CD14-positive monocyte (primary cell): ENCODE measurements at regions not wholly inside any gene's neighbourhood (a gene's known extent, or its start where the extent isn't known, plus 50 kb on each side); places are given as distances from the start of the nearest gene placed in this dataset.
A peak's percentile ranks its signal among the peaks of the same experiment; 100 is the strongest.

Experiments used
- DNase-seq, 3 donors: peaks; one replicate each; pipeline ENCODE4 v3.0.0-alpha.2; 2011 to 2022
- H2AFZ ChIP-seq: 2 replicates; pipeline ENCODE4 v1.6.0; 2012; ENCODE audit warnings: mild to moderate bottlenecking, low read depth, low read length, inconsistent platforms; ENCODE audit not compliant: insufficient read depth, poor library complexity, severe bottlenecking
- H3K27ac ChIP-seq, 2 donors: 1 replicate in 1 of 2; 2 replicates in 1 of 2; pipeline ENCODE4 v1.5.1; 2012 to 2013; ENCODE audit warnings: low read length in 2 of 2, control low read depth in 1 of 2, inconsistent platforms in 1 of 2, low read depth in 1 of 2, mild to moderate bottlenecking in 1 of 2
- H3K27me3 ChIP-seq, 2 donors: one replicate each; pipeline versions ENCODE4 v1.6.0 to v1.6.1; 2011 to 2013; ENCODE audit warnings: low read length in 2 of 2; ENCODE audit not compliant: control insufficient read depth in 2 of 2, insufficient read depth in 2 of 2
- H3K36me3 ChIP-seq, 2 donors: replicated peaks in 1 of 2; 1 replicate in 1 of 2; 2 replicates in 1 of 2; pipeline versions ENCODE4 v1.5.1 to v1.6.1; 2012 to 2013; ENCODE audit warnings: low read length in 2 of 2, control low read depth in 1 of 2, inconsistent platforms in 1 of 2, mild to moderate bottlenecking in 1 of 2; ENCODE audit not compliant: insufficient read depth in 2 of 2, control insufficient read depth in 1 of 2
- H3K4me1 ChIP-seq, 2 donors: 1 replicate in 1 of 2; 2 replicates in 1 of 2; pipeline versions ENCODE4 v1.5.1 to v1.6.1; 2012 to 2013; ENCODE audit warnings: low read length in 2 of 2, control low read depth in 1 of 2, inconsistent platforms in 1 of 2, mild to moderate bottlenecking in 1 of 2, moderate library complexity in 1 of 2; ENCODE audit not compliant: insufficient read depth in 2 of 2, control insufficient read depth in 1 of 2
- H3K4me2 ChIP-seq: replicated peaks from 2 replicates; pipeline ENCODE3; 2012; ENCODE audit warnings: low read length, moderate library complexity, mild to moderate bottlenecking; ENCODE audit not compliant: poor library complexity, severe bottlenecking; ENCODE audit errors: extremely low read depth
- H3K4me3 ChIP-seq, 3 experiments: fragments of 200-600 bp in 1 of 3; sonication (generic) in 1 of 3; replicated peaks in 1 of 3; 1 replicate in 2 of 3; 2 replicates in 1 of 3; pipeline ENCODE4 v1.5.1; 2011 to 2013; ENCODE audit warnings: low read length in 3 of 3, mild to moderate bottlenecking in 3 of 3, control low read depth in 2 of 3, low read depth in 2 of 3, inconsistent platforms in 1 of 3, moderate library complexity in 1 of 3
- H3K79me2 ChIP-seq: 2 replicates; pipeline ENCODE4 v1.6.0; 2012; ENCODE audit warnings: mild to moderate bottlenecking, control low read depth, inconsistent platforms, low read length, moderate library complexity; ENCODE audit not compliant: insufficient read depth
- H3K9ac ChIP-seq: 2 replicates; pipeline ENCODE4 v1.6.0; 2017; ENCODE audit warnings: low read length, mild to moderate bottlenecking; ENCODE audit not compliant: insufficient read depth, poor library complexity, severe bottlenecking
- H3K9me3 ChIP-seq, 2 donors: replicated peaks in 1 of 2; 1 replicate in 1 of 2; 2 replicates in 1 of 2; pipeline versions ENCODE4 v1.5.1 to v1.6.1; 2012 to 2013; ENCODE audit warnings: low read length in 2 of 2, control low read depth in 1 of 2; ENCODE audit not compliant: control insufficient read depth in 1 of 2, insufficient read depth in 1 of 2
- H4K20me1 ChIP-seq: 2 replicates; pipeline ENCODE4 v1.6.0; 2012; ENCODE audit warnings: mild to moderate bottlenecking, low read length, control low read depth, moderate library complexity; ENCODE audit not compliant: insufficient read depth
- H3K27ac Mint-ChIP-seq, 7 donors: one replicate each; pipeline ENCODE4 v1.8.0; 2020; ENCODE audit warnings: mild to moderate bottlenecking in 7 of 7, mixed read lengths in 7 of 7, moderate library complexity in 6 of 7, inconsistent platforms in 2 of 7
- H3K27me3 Mint-ChIP-seq, 3 donors: one replicate each; pipeline ENCODE4 v1.8.0; 2021 to 2022; ENCODE audit warnings: low read depth in 3 of 3, mild to moderate bottlenecking in 3 of 3, mixed read lengths in 3 of 3, moderate library complexity in 3 of 3, inconsistent platforms in 1 of 3
- H3K36me3 Mint-ChIP-seq, 2 donors: one replicate each; pipeline ENCODE4 v1.8.0; 2020; ENCODE audit warnings: mixed read lengths in 2 of 2, inconsistent platforms in 1 of 2, mild to moderate bottlenecking in 1 of 2
- H3K4me1 Mint-ChIP-seq: one replicate; pipeline ENCODE4 v1.8.0; 2020; ENCODE audit warnings: mild to moderate bottlenecking, mixed read lengths
- H3K4me3 Mint-ChIP-seq, 2 donors: one replicate each; pipeline ENCODE4 v1.8.0; 2020; ENCODE audit warnings: mild to moderate bottlenecking in 2 of 2, mixed read lengths in 2 of 2, moderate library complexity in 1 of 2
- H3K9me3 Mint-ChIP-seq, 7 donors: one replicate each; pipeline ENCODE4 v1.8.0; 2020 to 2022; ENCODE audit warnings: mixed read lengths in 7 of 7, mild to moderate bottlenecking in 6 of 7, moderate library complexity in 6 of 7, inconsistent platforms in 2 of 7
- WGBS: methylation state at CpG from one replicate; pipeline ENCODE4 v1.1.5; 2013; ENCODE audit warnings: missing lambda C conversion rate; ENCODE audit not compliant: insufficient coverage; 5-methylcytosine and 5-hydroxymethylcytosine counted together
- intact Hi-C, 2 donors: fragments of 100-400 bp; cut with micrococcal nuclease; formaldehyde crosslinking; loops; one replicate each; pipeline versions ENCODE4 v1.15.0 to v1.15.1; 2023
- TF ChIP-seq, protein P1 (sequence below): fragments of 200-600 bp; IDR thresholded peaks from one replicate; pipeline ENCODE4 v1.8.0; 2022; ENCODE audit warnings: antibody characterized with exemption, mild to moderate bottlenecking

- no peaks in the 10 kb centered on the region for H3K36me3 ChIP-seq
- 79% methylated on average over 6 of the region's 6 CpGs for WGBS
- Mint-ChIP-seq H3K27me3 (peaks cover 0 to 5% (median 4%) of the 10 kb centered on the region in 3 donors), H3K9me3 (peaks cover 0 to 4% (median 0%) of the 10 kb centered on the region in 7 donors), H3K4me1 (peaks cover 21% of the 10 kb centered on the region), H3K27ac (peak overlapping the region in 1 of 7 donors; percentile 3), H3K4me3 (no peak overlapping the region), H3K36me3 (no peaks in the 10 kb centered on the region)
- no peak overlapping the region for H3K4me2 ChIP-seq
- DNase-seq: no peak
- H3K27ac ChIP-seq: no peak overlapping the region
- intact Hi-C loops: loop anchor here in 1 of 2 donors (10.0 kb wide), 1 partner anchor 68 kb away; no protein-coding TSS in a partner anchor
- no peaks in the 10 kb centered on the region for H4K20me1 ChIP-seq
- H3K9me3 ChIP-seq: no peaks in the 10 kb centered on the region
- TF ChIP-seq, protein P1, sequence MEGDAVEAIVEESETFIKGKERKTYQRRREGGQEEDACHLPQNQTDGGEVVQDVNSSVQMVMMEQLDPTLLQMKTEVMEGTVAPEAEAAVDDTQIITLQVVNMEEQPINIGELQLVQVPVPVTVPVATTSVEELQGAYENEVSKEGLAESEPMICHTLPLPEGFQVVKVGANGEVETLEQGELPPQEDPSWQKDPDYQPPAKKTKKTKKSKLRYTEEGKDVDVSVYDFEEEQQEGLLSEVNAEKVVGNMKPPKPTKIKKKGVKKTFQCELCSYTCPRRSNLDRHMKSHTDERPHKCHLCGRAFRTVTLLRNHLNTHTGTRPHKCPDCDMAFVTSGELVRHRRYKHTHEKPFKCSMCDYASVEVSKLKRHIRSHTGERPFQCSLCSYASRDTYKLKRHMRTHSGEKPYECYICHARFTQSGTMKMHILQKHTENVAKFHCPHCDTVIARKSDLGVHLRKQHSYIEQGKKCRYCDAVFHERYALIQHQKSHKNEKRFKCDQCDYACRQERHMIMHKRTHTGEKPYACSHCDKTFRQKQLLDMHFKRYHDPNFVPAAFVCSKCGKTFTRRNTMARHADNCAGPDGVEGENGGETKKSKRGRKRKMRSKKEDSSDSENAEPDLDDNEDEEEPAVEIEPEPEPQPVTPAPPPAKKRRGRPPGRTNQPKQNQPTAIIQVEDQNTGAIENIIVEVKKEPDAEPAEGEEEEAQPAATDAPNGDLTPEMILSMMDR: no peak
- H3K4me3 ChIP-seq: no peak overlapping the region
- H3K4me1 ChIP-seq: peaks cover 7 to 11% of the 10 kb centered on the region in 2 donors
- H3K79me2 ChIP-seq: no peaks in the 10 kb centered on the region
- H3K9ac ChIP-seq: no peak overlapping the region
- no peak overlapping the region for H2AFZ ChIP-seq
- H3K27me3 ChIP-seq: no peaks in the 10 kb centered on the region
These were observed 135.1 kb upstream of the F3 start for GRCh38 chr1:94676686-94677085.

DNA sequence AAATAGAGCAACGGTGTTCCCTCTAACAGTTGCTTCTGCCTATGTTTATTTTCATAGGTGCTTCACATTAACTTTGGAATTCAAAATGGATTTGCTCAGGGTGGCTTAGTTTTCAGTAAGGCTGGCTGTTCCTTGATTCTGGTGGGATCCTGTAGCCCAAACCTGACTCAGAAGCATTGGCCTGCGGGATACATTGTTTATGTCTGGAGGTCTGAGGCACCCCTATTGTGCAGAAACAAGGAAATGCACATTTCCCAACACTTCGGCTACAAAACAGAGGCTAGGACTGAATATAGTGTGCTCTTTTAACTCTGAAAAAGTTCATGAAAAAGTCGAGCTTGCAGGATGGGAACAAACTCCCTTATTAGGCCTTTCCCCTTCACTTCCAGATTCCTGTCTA, 133.8 kb upstream of the F3 start:
- Mint-ChIP-seq H3K36me3 (no peaks in the 10 kb centered on the region), H3K9me3 (peaks cover 0 to 4% (median 0%) of the 10 kb centered on the region in 7 donors), H3K4me1 (peaks cover 21% of the 10 kb centered on the region), H3K27ac (no peak overlapping the region), H3K4me3 (no peak overlapping the region), H3K27me3 (peaks cover 0 to 4% (median 2%) of the 10 kb centered on the region in 3 donors)
- intact Hi-C loops: loop anchor here in 1 of 2 donors (10.0 kb wide), 1 partner anchor 69 kb away; no protein-coding TSS in a partner anchor
- WGBS: no CpG with 5 or more reads among the region's 4 CpGs
- Histone ChIP-seq H3K9me3 (no peaks in the 10 kb centered on the region), H2AFZ (no peak overlapping the region), H3K9ac (no peak overlapping the region), H3K4me3 (no peak overlapping the region), H3K27ac (no peak overlapping the region), H3K4me1 (peaks cover 7 to 11% of the 10 kb centered on the region in 2 donors), H3K36me3 (no peaks in the 10 kb centered on the region), H3K27me3 (no peaks in the 10 kb centered on the region), H3K4me2 (no peak overlapping the region), H3K79me2 (no peaks in the 10 kb centered on the region), H4K20me1 (no peaks in the 10 kb centered on the region)
- DNase-seq: no peak
- TF ChIP-seq, protein P1: no peak
